ENCODE measurements at regions not wholly inside any gene's neighbourhood (a gene's known extent, or its start where the extent isn't known, plus 50 kb on each side); places are given as distances from the start of the nearest gene placed in this dataset.

GRCh38 chr17:54744750-54745149 is 155.9 kb upstream of the TOM1L1 start:
- no peak for TF ChIP-seq POLR2AphosphoS5 (IDR thresholded peaks at IDR 0.05)
- TF ChIP-seq POLR2A (IDR thresholded peaks at IDR 0.05) = no peak
- TF ChIP-seq CTCF (IDR thresholded peaks at IDR 0.05 in 8 of 11, conservative IDR thresholded peaks at IDR 0.05 in 3 of 11) = no peak
- H3K27ac ChIP-seq = no peak overlapping the region
- H3K4me3 ChIP-seq = no peak overlapping the region
- peaks cover 0 to 47% (median 33%) of the 10 kb centered on the region in 8 donors for H3K9me3 ChIP-seq
- WGBS, 5 donors = 76 to 95% (median 83%) methylated on average over 1 of the region's 1 CpG
- intact Hi-C loops (cut with DNase I; ENCODE audit: low total_unique reads) = no loop called here
- no peaks in the 10 kb centered on the region for H3K27me3 ChIP-seq (replicated peaks in 1 of 7)
- H3K4me1 ChIP-seq = no peaks in the 10 kb centered on the region
- no peak for DNase-seq
- no peaks in the 10 kb centered on the region for H3K36me3 ChIP-seq

- Histone ChIP-seq H3K9me3 (peaks cover 0 to 50% (median 33%) of the 10 kb centered on the region in 8 donors), H3K4me1 (no peaks in the 10 kb centered on the region), H3K36me3 (no peaks in the 10 kb centered on the region), H3K27me3 (replicated peaks in 1 of 7) (no peaks in the 10 kb centered on the region), H3K4me3 (no peak overlapping the region), H3K27ac (no peak overlapping the region)
- no peak for TF ChIP-seq POLR2AphosphoS5 (IDR thresholded peaks at IDR 0.05)
- no peak for TF ChIP-seq POLR2A (IDR thresholded peaks at IDR 0.05)
- no peak for TF ChIP-seq CTCF (IDR thresholded peaks at IDR 0.05 in 8 of 11, conservative IDR thresholded peaks at IDR 0.05 in 3 of 11)
- DNase-seq = no peak
- intact Hi-C loops (cut with DNase I; ENCODE audit: low total_unique reads) = no loop called here
These were observed 155.4 kb upstream of the TOM1L1 start for GRCh38 chr17:54745239-54745638.

- H3K27ac ChIP-seq = no peak overlapping the region
- 75 to 79% (median 77%) methylated on average over 5 of the region's 5 CpGs for WGBS, 5 donors
- H3K9me3 ChIP-seq = peaks cover 0 to 50% (median 33%) of the 10 kb centered on the region in 8 donors
- H3K4me1 ChIP-seq = no peaks in the 10 kb centered on the region
- H3K27me3 ChIP-seq (replicated peaks in 1 of 7) = no peaks in the 10 kb centered on the region
- no peak for DNase-seq
- TF ChIP-seq POLR2AphosphoS5 (IDR thresholded peaks at IDR 0.05) (no peak), CTCF (IDR thresholded peaks at IDR 0.05 in 8 of 11, conservative IDR thresholded peaks at IDR 0.05 in 3 of 11) (no peak), POLR2A (IDR thresholded peaks at IDR 0.05) (no peak)
- intact Hi-C loops (cut with DNase I; ENCODE audit: low total_unique reads) = no loop called here
- H3K4me3 ChIP-seq = no peak overlapping the region
- no peaks in the 10 kb centered on the region for H3K36me3 ChIP-seq
These were observed 154.8 kb upstream of the TOM1L1 start for GRCh38 chr17:54745862-54746261.

GRCh38 chr17:54749157-54749556 is 151.5 kb upstream of the TOM1L1 start:
- no peaks in the 10 kb centered on the region for H3K36me3 ChIP-seq
- H3K4me1 ChIP-seq = no peaks in the 10 kb centered on the region
- H3K4me3 ChIP-seq = no peak overlapping the region
- no peak overlapping the region for H3K27ac ChIP-seq
- no peak for DNase-seq
- WGBS, 5 donors = 10 to 23% (median 15%) methylated on average over 1 of the region's 1 CpG
- intact Hi-C loops (cut with DNase I; ENCODE audit: low total_unique reads) = no loop called here
- no peaks in the 10 kb centered on the region for H3K27me3 ChIP-seq (replicated peaks in 1 of 7)
- no peak for TF ChIP-seq POLR2A (IDR thresholded peaks at IDR 0.05)
- TF ChIP-seq POLR2AphosphoS5 (IDR thresholded peaks at IDR 0.05) = no peak
- TF ChIP-seq CTCF (IDR thresholded peaks at IDR 0.05 in 8 of 11, conservative IDR thresholded peaks at IDR 0.05 in 3 of 11) = no peak
- peaks cover 0 to 50% (median 33%) of the 10 kb centered on the region in 8 donors for H3K9me3 ChIP-seq
